Psoas muscle (tissue), 7 donors: ENCODE measurements at regions not wholly inside any gene's neighbourhood (a gene's known extent, or its start where the extent isn't known, plus 50 kb on each side); places are given as distances from the start of the nearest gene placed in this dataset.

Source experiments
- ATAC-seq, 4 donors: fragments of 200-7000 bp; cut with Tn5 transposase; one replicate each; pipeline ENCODE4 v1.9.1; 2020; ENCODE audit warnings: moderate library complexity in 3 of 4, mild to moderate bottlenecking in 2 of 4
- DNase-seq, 2 donors: peaks; one replicate each; pipeline ENCODE4 v3.0.0-alpha.2; 2020
- H3K27ac ChIP-seq: fragments of 200-600 bp; one replicate; pipeline ENCODE4 v1.8.0; 2022
- H3K27me3 ChIP-seq, 3 donors: fragments of 200-600 bp in 1 of 3; one replicate each; pipeline versions ENCODE4 v1.6.1 to v1.8.0; 2013 to 2022; ENCODE audit warnings: low read length in 2 of 3, mild to moderate bottlenecking in 2 of 3, moderate library complexity in 1 of 3; ENCODE audit not compliant: insufficient read depth in 3 of 3
- H3K36me3 ChIP-seq, 2 donors: fragments of 200-600 bp in 1 of 2; one replicate each; pipeline versions ENCODE4 v1.6.1 to v1.8.0; 2013 to 2022; ENCODE audit warnings: low read depth in 1 of 2, mild to moderate bottlenecking in 1 of 2, moderate library complexity in 1 of 2; ENCODE audit not compliant: insufficient read depth in 1 of 2
- H3K4me1 ChIP-seq: fragments of 200-600 bp; one replicate; pipeline ENCODE4 v1.8.0; 2022
- H3K4me3 ChIP-seq: fragments of 200-600 bp; one replicate; pipeline ENCODE4 v1.8.0; 2022; ENCODE audit warnings: mild to moderate bottlenecking
- H3K9me3 ChIP-seq: fragments of 200-600 bp; one replicate; pipeline ENCODE4 v1.8.0; 2022
- CTCF ChIP-seq: fragments of 200-600 bp; IDR thresholded peaks from one replicate; pipeline ENCODE4 v1.8.0; 2022; ENCODE audit warnings: antibody characterized with exemption
- WGBS, 3 donors: extraction: QIAGEN DNeasy Blood & Tissue Kit; methylation state at CpG; one replicate each; pipeline versions ENCODE4 v1.1.6 to v1.1.7; 2013; 5-methylcytosine and 5-hydroxymethylcytosine counted together
- intact Hi-C, 2 donors: fragments of 100-400 bp; cut with DNase I; formaldehyde crosslinking; loops; one replicate each; pipeline versions ENCODE4 v1.11.0 to v1.14.2; 2022
- donor health status: healthy with polysubstance abuse.
- donor health status: DM: no; HTN: no; CAD: no; lungs with moderate emphysema.
- donor health status: Bipolar disorder and iron deficiency.
- donor health status: healthy.
- donor health status: DM: yes; HTN: yes; CAD: no.
- donor health status: DM: no; HTN: no; CAD: no.
- donor health status: DM: yes; HTN: yes; CAD: no.

GRCh38 chr13:90585392-90585791 lies 762.1 kb upstream of the MIR17HG start:
- intact Hi-C loops, result no loop called here

GRCh38 chr13:90591260-90591926 lies 756.1 kb upstream of the MIR17HG start:
- no peak for TF ChIP-seq CTCF
- Histone ChIP-seq H3K9me3 (no peaks in the 10 kb centered on the region), H3K4me1 (no peaks in the 10 kb centered on the region), H3K27me3 (no peaks in the 10 kb centered on the region), H3K36me3 (no peaks in the 10 kb centered on the region), H3K27ac (no peak overlapping the region), H3K4me3 (no peak overlapping the region)
- intact Hi-C loops, result no loop called here
- 74 to 90% (median 81%) methylated on average over 1 of the region's 1 CpG for WGBS, 3 donors
- no peak for DNase-seq
- no peak for ATAC-seq

More at GRCh38 chr13:90585392-90585791, 762.1 kb upstream of the MIR17HG start:
- H3K27me3 ChIP-seq, result no peaks in the 10 kb centered on the region
- H3K9me3 ChIP-seq, result no peaks in the 10 kb centered on the region
- H3K27ac ChIP-seq, result no peak overlapping the region
- no peak for TF ChIP-seq CTCF
- no peaks in the 10 kb centered on the region for H3K4me1 ChIP-seq
- DNase-seq (no peak), ATAC-seq (no peak)
- no peak overlapping the region for H3K4me3 ChIP-seq
- 81 to 95% (median 88%) methylated on average over 1 of the region's 1 CpG for WGBS, 3 donors
- no peaks in the 10 kb centered on the region for H3K36me3 ChIP-seq

GRCh38 chr13:90591927-90592268 lies 755.6 kb upstream of the MIR17HG start:
- no peaks in the 10 kb centered on the region for H3K9me3 ChIP-seq
- no peak overlapping the region for H3K4me3 ChIP-seq
- no peak overlapping the region for H3K27ac ChIP-seq
- H3K27me3 ChIP-seq, result no peaks in the 10 kb centered on the region
- no peaks in the 10 kb centered on the region for H3K36me3 ChIP-seq
- intact Hi-C loops, result no loop called here
- TF ChIP-seq CTCF, result no peak
- 61 to 66% (median 62%) methylated on average over 2 of the region's 2 CpGs for WGBS, 3 donors
- H3K4me1 ChIP-seq, result no peaks in the 10 kb centered on the region
- DNase-seq (no peak), ATAC-seq (no peak)

GRCh38 chr13:90592943-90593342 lies 754.5 kb upstream of the MIR17HG start:
- no peak for TF ChIP-seq CTCF
- H3K4me1 ChIP-seq, result no peaks in the 10 kb centered on the region
- no peak for DNase-seq
- H3K27me3 ChIP-seq, result no peaks in the 10 kb centered on the region
- intact Hi-C loops, result no loop called here
- no peaks in the 10 kb centered on the region for H3K36me3 ChIP-seq
- no peaks in the 10 kb centered on the region for H3K9me3 ChIP-seq
- WGBS, 3 donors, result 89 to 98% (median 97%) methylated on average over 1 of the region's 1 CpG
- ATAC-seq, result no peak
- H3K27ac ChIP-seq, result no peak overlapping the region
- H3K4me3 ChIP-seq, result no peak overlapping the region

- no peaks in the 10 kb centered on the region for H3K27me3 ChIP-seq
- DNase-seq, result no peak
- intact Hi-C loops, result no loop called here
- 91 to 100% (median 96%) methylated on average over 1 of the region's 1 CpG for WGBS, 3 donors
- no peak overlapping the region for H3K4me3 ChIP-seq
- no peak for ATAC-seq
- H3K9me3 ChIP-seq, result no peaks in the 10 kb centered on the region
- H3K4me1 ChIP-seq, result no peaks in the 10 kb centered on the region
- H3K27ac ChIP-seq, result no peak overlapping the region
- H3K36me3 ChIP-seq, result no peaks in the 10 kb centered on the region
- no peak for TF ChIP-seq CTCF
Observed at GRCh38 chr13:90594681-90595080, 752.8 kb upstream of the MIR17HG start.
